GM19328 (cell line): ENCODE measurements at regions not wholly inside any gene's neighbourhood (a gene's known extent, or its start where the extent isn't known, plus 50 kb on each side); places are given as distances from the start of the nearest gene placed in this dataset.
"Not testable (repeated sequence)": the region's sequence is repeated elsewhere in the genome, so short reads cannot be mapped to it uniquely, and the experiment has no call there.

Source experiments
- ATAC-seq: cut with Tn5 transposase; IDR thresholded peaks from one replicate; pipeline ENCODE4 v1.9.1; 2021; ENCODE audit warnings: mild to moderate bottlenecking, moderate library complexity; ENCODE audit not compliant: unreplicated experiment

GRCh38 chr14:105894978-105895881 is 368.8 kb downstream of the TMEM121 start:
- no peak for ATAC-seq

GRCh38 chr14:105896206-105896605 is 369.8 kb downstream of the TMEM121 start:
- not testable (repeated sequence) for ATAC-seq

GRCh38 chr14:105896961-105897724 is 370.8 kb downstream of the TMEM121 start:
- not testable (repeated sequence) for ATAC-seq

- ATAC-seq, result no peak
These were observed 371.3 kb downstream of the TMEM121 start for GRCh38 chr14:105897725-105898113.

GRCh38 chr14:105898482-105899010 is 372.2 kb downstream of the TMEM121 start:
- no peak for ATAC-seq

- no peak for ATAC-seq
These were observed 372.8 kb downstream of the TMEM121 start for GRCh38 chr14:105899071-105899641.

GRCh38 chr14:105899657-105900397 is 373.4 kb downstream of the TMEM121 start:
- no peak for ATAC-seq

- no peak for ATAC-seq
These were observed 374.2 kb downstream of the TMEM121 start for GRCh38 chr14:105900398-105901160.

GRCh38 chr14:105901226-105901625 is 374.8 kb downstream of the TMEM121 start:
- no peak for ATAC-seq

- ATAC-seq, result no peak
These were observed 375.9 kb downstream of the TMEM121 start for GRCh38 chr14:105902131-105902898.

- not testable (repeated sequence) for ATAC-seq
These were observed 376.4 kb downstream of the TMEM121 start for GRCh38 chr14:105902899-105903165.

- ATAC-seq, result no peak
These were observed 377.6 kb downstream of the TMEM121 start for GRCh38 chr14:105903971-105904370.

GRCh38 chr14:105904379-105904778 is 378.0 kb downstream of the TMEM121 start:
- ATAC-seq, result no peak

- ATAC-seq, result no peak
These were observed 379.1 kb downstream of the TMEM121 start for GRCh38 chr14:105905456-105905855.

- no peak for ATAC-seq
These were observed 380.9 kb downstream of the TMEM121 start for GRCh38 chr14:105907276-105907675.

- ATAC-seq, result no peak
These were observed 381.6 kb downstream of the TMEM121 start for GRCh38 chr14:105908006-105908405.

GRCh38 chr14:105908481-105908911 is 382.1 kb downstream of the TMEM121 start:
- no peak for ATAC-seq

- ATAC-seq, result no peak
These were observed 382.9 kb downstream of the TMEM121 start for GRCh38 chr14:105909046-105909827.

- not testable (repeated sequence) for ATAC-seq
These were observed 383.4 kb downstream of the TMEM121 start for GRCh38 chr14:105909828-105910120.
